Cardiac muscle cell (in vitro differentiated cells and primary cell): ENCODE measurements at regions not wholly inside any gene's neighbourhood (a gene's known extent, or its start where the extent isn't known, plus 50 kb on each side); places are given as distances from the start of the nearest gene placed in this dataset.
A peak's percentile ranks its signal among the peaks of the same experiment; 100 is the strongest.

ENCODE experiments used
- DNase-seq, 2 donors: peaks; one replicate each; pipeline versions ENCODE4 v3.0.0 to v3.0.0-alpha.2; 2010 to 2017; ENCODE audit warnings: low read depth in 1 of 2, low spot score in 1 of 2
- H3K27ac ChIP-seq: fragments of 200-600 bp; sonication (generic); 2 replicates; pipeline ENCODE4 v1.5.1; 2016
- H3K27me3 ChIP-seq: fragments of 200-600 bp; sonication (generic); 2 replicates; pipeline ENCODE4 v1.6.0; 2016; ENCODE audit warnings: control low read depth
- H3K36me3 ChIP-seq: fragments of 200-600 bp; sonication (generic); 2 replicates; pipeline ENCODE4 v1.5.1; 2016; ENCODE audit warnings: control low read depth
- H3K4me1 ChIP-seq: fragments of 200-600 bp; sonication (generic); 2 replicates; pipeline ENCODE4 v1.8.1; 2017; ENCODE audit warnings: low read depth, mild to moderate bottlenecking, mixed run types
- H3K4me3 ChIP-seq: fragments of 200-600 bp; sonication (generic); 2 replicates; pipeline ENCODE4 v1.5.1; 2016; ENCODE audit warnings: mild to moderate bottlenecking
- H3K9me3 ChIP-seq: fragments of 200-600 bp; sonication (generic); 2 replicates; pipeline ENCODE4 v1.5.1; 2017; ENCODE audit warnings: low read depth, mild to moderate bottlenecking, control low read depth
- TF ChIP-seq, protein P1 (sequence below): IDR thresholded peaks from 2 replicates; pipeline ENCODE4 v1.5.1; 2012; ENCODE audit warnings: low read depth, mild to moderate bottlenecking, low read length

DNA sequence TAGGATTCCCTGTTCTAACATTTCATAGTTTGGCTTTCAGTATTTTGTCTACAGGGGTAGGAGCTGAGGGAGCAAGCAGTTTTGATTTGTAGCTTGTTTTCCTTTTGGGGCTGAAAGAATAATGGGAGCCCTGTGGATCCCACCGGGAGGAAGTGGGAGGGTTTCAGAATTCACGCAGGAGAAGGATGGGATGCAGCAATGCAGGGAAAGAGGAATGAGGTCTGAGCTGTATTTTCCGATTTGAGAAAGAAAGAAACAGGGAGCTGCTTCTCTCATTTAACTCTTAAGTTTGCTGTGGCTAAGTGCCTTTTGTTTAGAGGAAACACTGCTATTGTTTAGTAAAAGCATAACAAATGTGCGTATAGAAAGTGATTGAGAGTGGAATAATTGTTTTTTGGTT is 141.0 kb downstream of the ADCYAP1 start:
- no peak overlapping the region for H3K27ac ChIP-seq

DNA sequence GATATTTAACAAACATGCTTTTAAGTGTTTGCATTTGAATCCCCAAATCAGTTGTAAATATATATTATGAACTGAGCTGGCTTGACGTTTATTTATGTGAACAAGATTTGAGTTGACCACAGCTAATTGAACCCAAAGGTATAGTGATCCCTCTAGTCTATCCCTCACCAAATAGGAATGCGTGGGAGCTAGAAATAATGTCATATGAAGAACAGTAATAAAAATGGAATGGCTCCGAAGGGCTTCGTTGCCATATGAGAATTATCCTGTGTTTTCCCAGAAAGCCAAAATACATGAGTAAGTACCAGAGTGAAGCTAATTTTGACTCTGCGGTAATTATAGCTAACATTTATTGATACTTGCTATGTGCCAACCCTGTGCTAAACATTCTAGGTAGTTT is 142.7 kb downstream of the ADCYAP1 start:
- Histone ChIP-seq H3K36me3 (no peaks in the 10 kb centered on the region), H3K9me3 (no peaks in the 10 kb centered on the region), H3K27ac (no peak overlapping the region), H3K4me1 (no peaks in the 10 kb centered on the region), H3K4me3 (no peak overlapping the region), H3K27me3 (no peaks in the 10 kb centered on the region)
- TF ChIP-seq, protein P1, sequence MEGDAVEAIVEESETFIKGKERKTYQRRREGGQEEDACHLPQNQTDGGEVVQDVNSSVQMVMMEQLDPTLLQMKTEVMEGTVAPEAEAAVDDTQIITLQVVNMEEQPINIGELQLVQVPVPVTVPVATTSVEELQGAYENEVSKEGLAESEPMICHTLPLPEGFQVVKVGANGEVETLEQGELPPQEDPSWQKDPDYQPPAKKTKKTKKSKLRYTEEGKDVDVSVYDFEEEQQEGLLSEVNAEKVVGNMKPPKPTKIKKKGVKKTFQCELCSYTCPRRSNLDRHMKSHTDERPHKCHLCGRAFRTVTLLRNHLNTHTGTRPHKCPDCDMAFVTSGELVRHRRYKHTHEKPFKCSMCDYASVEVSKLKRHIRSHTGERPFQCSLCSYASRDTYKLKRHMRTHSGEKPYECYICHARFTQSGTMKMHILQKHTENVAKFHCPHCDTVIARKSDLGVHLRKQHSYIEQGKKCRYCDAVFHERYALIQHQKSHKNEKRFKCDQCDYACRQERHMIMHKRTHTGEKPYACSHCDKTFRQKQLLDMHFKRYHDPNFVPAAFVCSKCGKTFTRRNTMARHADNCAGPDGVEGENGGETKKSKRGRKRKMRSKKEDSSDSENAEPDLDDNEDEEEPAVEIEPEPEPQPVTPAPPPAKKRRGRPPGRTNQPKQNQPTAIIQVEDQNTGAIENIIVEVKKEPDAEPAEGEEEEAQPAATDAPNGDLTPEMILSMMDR = no peak
- peak in 1 of 2 donors; percentile 19 for DNase-seq

More for the DNA sequence above, 141.0 kb downstream of the ADCYAP1 start:
- Histone ChIP-seq H3K4me3 (no peak overlapping the region), H3K9me3 (no peaks in the 10 kb centered on the region), H3K36me3 (no peaks in the 10 kb centered on the region), H3K27me3 (no peaks in the 10 kb centered on the region), H3K4me1 (no peaks in the 10 kb centered on the region)
- no peak for DNase-seq
- TF ChIP-seq, protein P1 = no peak

DNA sequence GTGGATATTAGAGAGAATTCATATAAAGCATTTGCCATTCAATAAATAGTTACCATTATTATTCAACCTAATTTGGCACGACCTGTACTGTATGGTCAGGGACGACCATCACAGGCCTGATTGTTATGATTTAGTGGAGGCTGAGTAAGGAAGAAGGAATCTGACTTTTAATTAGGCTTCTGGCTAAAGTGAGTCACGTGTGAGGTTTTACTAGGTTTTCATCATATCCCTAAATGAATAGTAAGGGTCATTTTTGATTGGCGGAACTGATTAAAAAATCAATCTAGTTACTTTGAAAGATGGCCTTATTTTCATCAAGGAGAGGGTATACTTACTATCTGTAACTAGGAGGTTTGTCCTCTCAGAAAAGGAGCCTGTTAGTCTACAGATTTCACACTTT is 143.4 kb downstream of the ADCYAP1 start:
- peak in 1 of 2 donors; percentile 33 for DNase-seq
- Histone ChIP-seq H3K9me3 (no peaks in the 10 kb centered on the region), H3K27me3 (no peaks in the 10 kb centered on the region), H3K4me1 (no peaks in the 10 kb centered on the region), H3K4me3 (no peak overlapping the region), H3K27ac (no peak overlapping the region), H3K36me3 (no peaks in the 10 kb centered on the region)
- TF ChIP-seq, protein P1 = no peak

DNA sequence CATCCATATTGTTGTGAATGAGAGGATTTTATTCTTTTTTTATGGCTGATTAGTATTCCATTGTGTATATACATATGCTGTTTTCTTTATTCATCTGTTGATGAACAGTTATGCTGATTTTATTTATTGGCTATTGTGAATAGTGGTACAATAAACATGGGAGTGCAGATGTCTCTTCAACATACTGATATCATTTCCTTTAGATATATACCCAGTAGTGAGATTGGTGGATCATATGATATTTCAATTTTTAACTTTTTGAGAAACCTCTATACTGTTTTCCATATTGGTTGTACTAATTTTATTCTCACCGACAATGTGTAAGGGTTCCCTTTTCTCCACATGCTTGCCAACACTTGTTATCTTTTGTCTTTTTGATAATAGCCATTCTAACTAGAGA is 144.5 kb downstream of the ADCYAP1 start:
- H3K9me3 ChIP-seq = no peaks in the 10 kb centered on the region
- H3K27me3 ChIP-seq = no peaks in the 10 kb centered on the region
- no peak overlapping the region for H3K4me3 ChIP-seq
- no peaks in the 10 kb centered on the region for H3K4me1 ChIP-seq
- H3K27ac ChIP-seq = no peak overlapping the region
- DNase-seq = no peak
- TF ChIP-seq, protein P1 = no peak
- H3K36me3 ChIP-seq = no peaks in the 10 kb centered on the region

DNA sequence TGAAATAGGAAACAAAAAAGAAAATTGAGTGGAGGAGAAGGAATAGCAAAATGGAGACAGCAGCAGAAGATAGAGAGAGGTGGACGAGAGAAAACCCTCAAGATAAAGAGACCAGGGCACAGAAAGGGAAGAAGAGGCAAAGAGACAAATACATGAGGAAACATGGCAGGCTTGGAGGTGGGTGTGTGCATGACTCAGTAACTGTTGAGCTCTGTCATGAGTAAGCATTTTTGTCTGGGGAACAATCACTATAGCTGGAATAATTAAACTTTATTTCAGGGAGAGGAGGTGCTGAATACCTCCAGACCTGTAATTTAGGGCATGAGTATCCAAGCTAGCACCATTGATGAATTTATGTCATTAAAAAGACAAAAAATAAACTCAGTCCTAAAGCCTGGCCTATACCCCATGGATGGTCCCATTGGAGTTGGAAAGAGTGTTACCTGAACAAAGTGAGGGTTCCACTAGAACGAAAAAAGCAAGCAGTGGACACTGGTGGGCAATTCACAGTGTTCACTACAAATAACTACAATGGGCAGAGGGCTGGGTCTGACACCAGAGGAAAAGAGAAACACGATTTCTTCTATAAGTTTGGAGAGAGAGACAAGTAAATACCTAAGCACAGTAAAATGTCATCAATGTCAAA is 145.5 kb downstream of the ADCYAP1 start:
- no peaks in the 10 kb centered on the region for H3K9me3 ChIP-seq
- no peak overlapping the region for H3K4me3 ChIP-seq
- H3K36me3 ChIP-seq = no peaks in the 10 kb centered on the region
- no peak overlapping the region for H3K27ac ChIP-seq
- DNase-seq = peak in 1 of 2 donors; percentile 16
- no peaks in the 10 kb centered on the region for H3K27me3 ChIP-seq
- TF ChIP-seq, protein P1 = no peak
- no peaks in the 10 kb centered on the region for H3K4me1 ChIP-seq

DNA sequence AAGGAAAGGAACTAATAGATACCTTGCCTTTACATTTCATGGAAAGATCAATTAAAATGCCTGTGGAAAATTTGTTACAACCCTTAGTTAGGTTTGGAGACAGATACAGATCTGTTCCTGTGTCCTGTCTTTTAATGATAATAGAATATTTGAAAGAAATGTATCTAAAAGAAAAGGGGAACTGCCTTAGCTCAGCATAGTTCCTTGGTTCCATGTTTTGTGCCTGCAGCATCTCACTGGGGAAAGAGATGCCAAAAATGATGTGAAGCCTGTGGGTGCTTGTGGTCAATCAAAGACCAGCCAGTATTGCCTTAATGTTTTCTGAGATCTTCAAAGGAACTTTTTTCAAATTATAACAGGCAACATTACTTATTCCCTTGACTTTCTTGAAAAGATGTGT is 147.6 kb downstream of the ADCYAP1 start:
- no peaks in the 10 kb centered on the region for H3K36me3 ChIP-seq
- no peak for DNase-seq
- no peaks in the 10 kb centered on the region for H3K9me3 ChIP-seq
- no peak overlapping the region for H3K27ac ChIP-seq
- no peaks in the 10 kb centered on the region for H3K4me1 ChIP-seq
- H3K4me3 ChIP-seq = no peak overlapping the region
- H3K27me3 ChIP-seq = no peaks in the 10 kb centered on the region
- TF ChIP-seq, protein P1 = no peak
